H54 (cell line): ENCODE measurements at regions not wholly inside any gene's neighbourhood (a gene's known extent, or its start where the extent isn't known, plus 50 kb on each side); places are given as distances from the start of the nearest gene placed in this dataset.

Experiments used
- DNase-seq: peaks from one replicate; pipeline ENCODE4 v3.0.0; 2011; ENCODE audit warnings: low spot score, mixed read lengths; ENCODE audit not compliant: insufficient read length
- FAIRE-seq: peaks from 3 replicates; lab custom pipeline; 2011; peaks lifted over from hg19 to GRCh38; lab: Jason Lieb, UNC
- POLR2A ChIP-seq: IDR thresholded peaks from 2 replicates; pipeline ENCODE4 v1.6.1; 2011; ENCODE audit warnings: low read depth, mild to moderate bottlenecking, low read length

- DNase-seq: no peak
- no peak for TF ChIP-seq POLR2A
- no peak for FAIRE-seq
Observed at GRCh38 chr13:68291595-68291994, 1061.5 kb upstream of the PCDH9 start.

GRCh38 chr13:68275758-68276157, 1045.6 kb upstream of the PCDH9 start:
- no peak for DNase-seq
- no peak for FAIRE-seq
- no peak for TF ChIP-seq POLR2A

- TF ChIP-seq POLR2A: no peak
- FAIRE-seq: no peak
- DNase-seq: no peak
Observed at GRCh38 chr13:68272652-68273051, 1042.5 kb upstream of the PCDH9 start.

- TF ChIP-seq POLR2A: no peak
- FAIRE-seq (no peak), DNase-seq (no peak)
Observed at GRCh38 chr13:68264692-68265091, 1034.6 kb upstream of the PCDH9 start.

GRCh38 chr13:68261105-68261504, 1031.0 kb upstream of the PCDH9 start:
- no peak for FAIRE-seq
- DNase-seq: no peak
- no peak for TF ChIP-seq POLR2A

GRCh38 chr13:68257111-68257842, 1027.1 kb upstream of the PCDH9 start:
- TF ChIP-seq POLR2A: no peak
- FAIRE-seq (peak; percentile 36), DNase-seq (no peak)

- DNase-seq (no peak), FAIRE-seq (no peak)
- TF ChIP-seq POLR2A: no peak
Observed at GRCh38 chr13:68254151-68254550, 1024.0 kb upstream of the PCDH9 start.

GRCh38 chr13:68234274-68234673, 1004.1 kb upstream of the PCDH9 start:
- no peak for TF ChIP-seq POLR2A
- no peak for DNase-seq
- FAIRE-seq: no peak

- FAIRE-seq (peak; percentile 58), DNase-seq (no peak)
- no peak for TF ChIP-seq POLR2A
Observed at GRCh38 chr13:68232351-68233130, 1002.4 kb upstream of the PCDH9 start.

GRCh38 chr13:68214691-68215415, 984.7 kb upstream of the PCDH9 start:
- no peak for TF ChIP-seq POLR2A
- FAIRE-seq (peak; percentile 43), DNase-seq (no peak)

GRCh38 chr13:68199271-68199670, 969.1 kb upstream of the PCDH9 start:
- FAIRE-seq: no peak
- no peak for DNase-seq

GRCh38 chr13:68190818-68191217, 960.7 kb upstream of the PCDH9 start:
- no peak for TF ChIP-seq POLR2A
- peak; percentile 98 for FAIRE-seq
- DNase-seq: peak; percentile 13

More at GRCh38 chr13:68199271-68199670, 969.1 kb upstream of the PCDH9 start:
- no peak for TF ChIP-seq POLR2A

- DNase-seq (no peak), FAIRE-seq (peak; percentile 81)
- TF ChIP-seq POLR2A: no peak
Observed at GRCh38 chr13:68185444-68186141, 955.5 kb upstream of the PCDH9 start.
